ENCODE measurements at regions not wholly inside any gene's neighbourhood (a gene's known extent, or its start where the extent isn't known, plus 50 kb on each side); places are given as distances from the start of the nearest gene placed in this dataset.
"Not testable (repeated sequence)": the region's sequence is repeated elsewhere in the genome, so short reads cannot be mapped to it uniquely, and the experiment has no call there.

GRCh38 chr20:6282642-6283041 is 159.8 kb upstream of the FERMT1 start:
- Histone ChIP-seq H3K27ac (replicated peaks) (no peak overlapping the region), H3K27me3 (ENCODE audit: insufficient read depth, poor library complexity, severe bottlenecking) (no peaks in the 10 kb centered on the region), H3K4me3 (replicated peaks; ENCODE audit: insufficient read depth, low read length) (no peak overlapping the region)
- TF ChIP-seq POLR2AphosphoS5 (IDR thresholded peaks at IDR 0.05; ENCODE audit: low read depth) (no peak), CTCF (IDR thresholded peaks at IDR 0.05; ENCODE audit: insufficient read depth, low read length) (no peak), GABPA (IDR thresholded peaks at IDR 0.05; ENCODE audit: low read depth) (no peak), SPI1 (IDR thresholded peaks at IDR 0.05; ENCODE audit: borderline replicate concordance, low read depth) (no peak)
- TF ChIP-seq, protein P1, sequence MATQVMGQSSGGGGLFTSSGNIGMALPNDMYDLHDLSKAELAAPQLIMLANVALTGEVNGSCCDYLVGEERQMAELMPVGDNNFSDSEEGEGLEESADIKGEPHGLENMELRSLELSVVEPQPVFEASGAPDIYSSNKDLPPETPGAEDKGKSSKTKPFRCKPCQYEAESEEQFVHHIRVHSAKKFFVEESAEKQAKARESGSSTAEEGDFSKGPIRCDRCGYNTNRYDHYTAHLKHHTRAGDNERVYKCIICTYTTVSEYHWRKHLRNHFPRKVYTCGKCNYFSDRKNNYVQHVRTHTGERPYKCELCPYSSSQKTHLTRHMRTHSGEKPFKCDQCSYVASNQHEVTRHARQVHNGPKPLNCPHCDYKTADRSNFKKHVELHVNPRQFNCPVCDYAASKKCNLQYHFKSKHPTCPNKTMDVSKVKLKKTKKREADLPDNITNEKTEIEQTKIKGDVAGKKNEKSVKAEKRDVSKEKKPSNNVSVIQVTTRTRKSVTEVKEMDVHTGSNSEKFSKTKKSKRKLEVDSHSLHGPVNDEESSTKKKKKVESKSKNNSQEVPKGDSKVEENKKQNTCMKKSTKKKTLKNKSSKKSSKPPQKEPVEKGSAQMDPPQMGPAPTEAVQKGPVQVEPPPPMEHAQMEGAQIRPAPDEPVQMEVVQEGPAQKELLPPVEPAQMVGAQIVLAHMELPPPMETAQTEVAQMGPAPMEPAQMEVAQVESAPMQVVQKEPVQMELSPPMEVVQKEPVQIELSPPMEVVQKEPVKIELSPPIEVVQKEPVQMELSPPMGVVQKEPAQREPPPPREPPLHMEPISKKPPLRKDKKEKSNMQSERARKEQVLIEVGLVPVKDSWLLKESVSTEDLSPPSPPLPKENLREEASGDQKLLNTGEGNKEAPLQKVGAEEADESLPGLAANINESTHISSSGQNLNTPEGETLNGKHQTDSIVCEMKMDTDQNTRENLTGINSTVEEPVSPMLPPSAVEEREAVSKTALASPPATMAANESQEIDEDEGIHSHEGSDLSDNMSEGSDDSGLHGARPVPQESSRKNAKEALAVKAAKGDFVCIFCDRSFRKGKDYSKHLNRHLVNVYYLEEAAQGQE (IDR thresholded peaks at IDR 0.05; ENCODE audit: insufficient replicate concordance, low read depth) = no peak
- no peak for DNase-seq (ENCODE audit: low read depth in 1 of 2, low spot score in 1 of 2)

GRCh38 chr20:6277661-6278240 is 154.9 kb upstream of the FERMT1 start:
- Histone ChIP-seq H3K27ac (replicated peaks) (no peak overlapping the region), H3K4me3 (replicated peaks; ENCODE audit: insufficient read depth, low read length) (no peak overlapping the region), H3K27me3 (ENCODE audit: insufficient read depth, poor library complexity, severe bottlenecking) (no peaks in the 10 kb centered on the region)
- no peak for DNase-seq (ENCODE audit: low read depth in 1 of 2, low spot score in 1 of 2)
- TF ChIP-seq, protein P1 (IDR thresholded peaks at IDR 0.05; ENCODE audit: insufficient replicate concordance, low read depth) = no peak
- TF ChIP-seq GABPA (IDR thresholded peaks at IDR 0.05; ENCODE audit: low read depth) = no peak
- TF ChIP-seq SPI1 (IDR thresholded peaks at IDR 0.05; ENCODE audit: borderline replicate concordance, low read depth) = no peak
- no peak for TF ChIP-seq CTCF (IDR thresholded peaks at IDR 0.05; ENCODE audit: insufficient read depth, low read length)
- TF ChIP-seq POLR2AphosphoS5 (IDR thresholded peaks at IDR 0.05; ENCODE audit: low read depth) = no peak

DNA sequence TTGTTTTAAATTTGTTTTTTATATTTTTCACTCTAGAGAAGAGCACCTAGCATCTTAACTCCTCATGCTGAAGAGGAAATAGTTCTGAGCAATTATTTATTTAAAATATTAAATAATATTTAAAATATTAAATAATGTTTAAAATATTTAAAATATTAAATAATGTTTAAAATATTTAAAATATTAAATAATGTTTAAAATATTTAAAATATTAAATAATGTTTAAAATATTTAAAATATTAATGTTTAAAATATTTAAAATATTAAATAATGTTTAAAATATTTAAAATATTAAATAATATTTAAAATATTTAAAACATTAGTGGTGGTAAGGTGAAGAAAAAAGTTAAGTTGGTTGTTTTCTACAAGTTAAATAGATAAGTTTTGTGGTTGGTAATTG is 147.6 kb upstream of the FERMT1 start:
- H3K27ac ChIP-seq (replicated peaks); H3K4me3 ChIP-seq (replicated peaks; ENCODE audit: insufficient read depth, low read length); DNase-seq (ENCODE audit: low read depth in 1 of 2, low spot score in 1 of 2); H3K27me3 ChIP-seq (ENCODE audit: insufficient read depth, poor library complexity, severe bottlenecking): not testable (repeated sequence)

GRCh38 chr20:6269168-6269873 is 146.5 kb upstream of the FERMT1 start:
- Histone ChIP-seq H3K4me3 (replicated peaks; ENCODE audit: insufficient read depth, low read length) (no peak overlapping the region), H3K27ac (replicated peaks) (no peak overlapping the region), H3K27me3 (ENCODE audit: insufficient read depth, poor library complexity, severe bottlenecking) (no peaks in the 10 kb centered on the region)
- DNase-seq (ENCODE audit: low read depth in 1 of 2, low spot score in 1 of 2) = no peak
- TF ChIP-seq, protein P1 (IDR thresholded peaks at IDR 0.05; ENCODE audit: insufficient replicate concordance, low read depth) = peak; percentile 49
- no peak for TF ChIP-seq POLR2AphosphoS5 (IDR thresholded peaks at IDR 0.05; ENCODE audit: low read depth)

All from HL-60 (cell line).